Tibial artery (tissue), 4 donors: ENCODE measurements at regions not wholly inside any gene's neighbourhood (a gene's known extent, or its start where the extent isn't known, plus 50 kb on each side); places are given as distances from the start of the nearest gene placed in this dataset.

Experiments used
- DNase-seq, 2 donors: peaks; one replicate each; pipeline ENCODE4 v3.0.0-alpha.2; 2019
- H3K27ac ChIP-seq, 2 donors: fragments of 200-600 bp; sonication (generic) in 1 of 2; 1 replicate in 1 of 2; 2 replicates in 1 of 2; pipeline ENCODE4 v1.5.1; 2018 to 2019; ENCODE audit warnings: mild to moderate bottlenecking in 1 of 2
- H3K27me3 ChIP-seq, 2 donors: fragments of 200-600 bp; sonication (generic) in 1 of 2; one replicate each; pipeline versions ENCODE4 v1.5.1 to v1.6.0; 2016 to 2019
- H3K36me3 ChIP-seq, 3 donors: fragments of 200-600 bp; sonication (generic) in 2 of 3; one replicate each; pipeline ENCODE4 v1.5.1; 2016 to 2019; ENCODE audit warnings: mild to moderate bottlenecking in 2 of 3
- H3K4me1 ChIP-seq, 4 donors: fragments of 200-600 bp; sonication (generic) in 2 of 4; 1 replicate in 3 of 4; 2 replicates in 1 of 4; pipeline ENCODE4 v1.5.1; 2016 to 2019
- H3K4me3 ChIP-seq, 2 donors: fragments of 200-600 bp; sonication (generic) in 1 of 2; 1 replicate in 1 of 2; 2 replicates in 1 of 2; pipeline ENCODE4 v1.5.1; 2018 to 2019; ENCODE audit warnings: mild to moderate bottlenecking in 2 of 2
- H3K9me3 ChIP-seq, 3 donors: fragments of 200-600 bp; sonication (generic) in 1 of 3; one replicate each; pipeline ENCODE4 v1.5.1; 2016 to 2019
- CTCF ChIP-seq, 2 experiments: fragments of 200-600 bp in 1 of 2; fragments of 450-650 bp in 1 of 2; IDR thresholded peaks; one replicate each; pipeline ENCODE4 v1.5.1; 2017 to 2019; ENCODE audit warnings: antibody characterized with exemption in 2 of 2, mild to moderate bottlenecking in 1 of 2, moderate library complexity in 1 of 2
- intact Hi-C: fragments of 100-400 bp; cut with DNase I; formaldehyde crosslinking; loops from one replicate; pipeline ENCODE4 v1.15.0; 2023; ENCODE audit warnings: low total_unique reads

- DNase-seq = peak in 1 of 2 donors; percentile 80
- no peak overlapping the region for H3K4me3 ChIP-seq
- peak overlapping the region; percentile 57 to 80 for H3K27ac ChIP-seq
- no peaks in the 10 kb centered on the region for H3K36me3 ChIP-seq
- no peaks in the 10 kb centered on the region for H3K9me3 ChIP-seq
- no peak for TF ChIP-seq CTCF (IDR thresholded peaks at IDR 0.05)
- H3K4me1 ChIP-seq = peaks cover 0 to 96% (median 73%) of the 10 kb centered on the region in 4 donors
- H3K27me3 ChIP-seq = no peaks in the 10 kb centered on the region
- intact Hi-C loops = no loop called here
Observed at GRCh38 chr2:120936476-120937334, 201.0 kb downstream of the GLI2 start.

DNA sequence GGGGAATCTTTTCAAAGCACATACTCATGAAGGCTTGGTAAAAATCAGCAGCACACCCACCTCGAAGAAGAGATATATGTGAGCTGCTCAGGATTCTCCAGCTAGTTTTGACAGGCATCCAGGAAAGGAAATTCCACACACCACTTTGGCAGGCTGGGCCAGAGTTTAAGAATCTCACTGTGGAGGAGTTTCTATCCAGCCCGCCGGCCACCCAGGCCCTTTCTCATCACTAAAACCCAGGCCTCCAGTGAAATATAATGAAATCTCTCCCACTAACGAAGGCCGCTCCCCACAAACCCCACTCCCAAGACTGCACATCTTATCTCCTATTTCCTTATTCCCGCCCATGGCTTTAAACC, 202.0 kb downstream of the GLI2 start:
- no peak for DNase-seq
- peak overlapping the region; percentile 57 to 80 for H3K27ac ChIP-seq
- TF ChIP-seq CTCF (IDR thresholded peaks at IDR 0.05) = no peak

DNA sequence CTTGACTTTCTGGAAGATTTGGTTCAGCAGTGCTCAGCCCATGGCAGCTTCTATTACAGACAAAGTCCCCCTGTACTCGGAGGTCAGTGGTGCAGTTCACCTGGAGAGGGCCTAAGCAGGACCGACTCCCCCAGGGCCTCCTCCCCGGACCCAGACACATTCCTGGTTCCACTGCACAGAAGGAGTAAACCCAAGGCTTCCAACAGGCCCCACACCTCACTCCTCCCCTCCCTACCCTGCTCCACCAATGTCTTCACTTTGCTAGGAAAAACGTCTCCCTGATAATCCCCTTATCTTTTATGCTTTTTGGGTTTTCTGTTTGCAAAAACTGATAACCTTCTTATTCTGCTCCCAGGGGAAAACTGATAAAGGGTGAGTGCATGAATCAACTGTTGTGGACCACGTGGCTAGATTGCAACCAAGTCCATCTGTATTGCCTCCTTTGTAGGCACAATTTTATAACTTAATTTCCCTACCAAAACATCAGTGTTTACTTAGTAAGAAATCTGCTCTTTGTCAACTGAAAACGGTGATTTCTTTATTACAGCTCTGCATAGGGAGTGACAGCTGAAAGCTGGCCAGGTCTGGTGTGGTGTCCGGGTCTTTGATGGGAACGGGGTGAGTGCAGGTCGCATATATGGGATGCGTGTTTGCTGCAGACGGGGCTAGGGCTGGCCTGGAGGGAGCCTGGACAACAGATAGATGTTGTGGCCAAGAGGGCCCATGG, 202.5 kb downstream of the GLI2 start:
- intact Hi-C loops = no loop called here
- DNase-seq = no peak
- peak overlapping the region; percentile 57 to 80 for H3K27ac ChIP-seq

More for the DNA sequence above, 202.0 kb downstream of the GLI2 start:
- H3K36me3 ChIP-seq = no peaks in the 10 kb centered on the region
- H3K27me3 ChIP-seq = no peaks in the 10 kb centered on the region
- H3K4me3 ChIP-seq = no peak overlapping the region
- no peaks in the 10 kb centered on the region for H3K9me3 ChIP-seq
- peaks cover 0 to 100% (median 76%) of the 10 kb centered on the region in 4 donors for H3K4me1 ChIP-seq
- intact Hi-C loops = no loop called here

DNA sequence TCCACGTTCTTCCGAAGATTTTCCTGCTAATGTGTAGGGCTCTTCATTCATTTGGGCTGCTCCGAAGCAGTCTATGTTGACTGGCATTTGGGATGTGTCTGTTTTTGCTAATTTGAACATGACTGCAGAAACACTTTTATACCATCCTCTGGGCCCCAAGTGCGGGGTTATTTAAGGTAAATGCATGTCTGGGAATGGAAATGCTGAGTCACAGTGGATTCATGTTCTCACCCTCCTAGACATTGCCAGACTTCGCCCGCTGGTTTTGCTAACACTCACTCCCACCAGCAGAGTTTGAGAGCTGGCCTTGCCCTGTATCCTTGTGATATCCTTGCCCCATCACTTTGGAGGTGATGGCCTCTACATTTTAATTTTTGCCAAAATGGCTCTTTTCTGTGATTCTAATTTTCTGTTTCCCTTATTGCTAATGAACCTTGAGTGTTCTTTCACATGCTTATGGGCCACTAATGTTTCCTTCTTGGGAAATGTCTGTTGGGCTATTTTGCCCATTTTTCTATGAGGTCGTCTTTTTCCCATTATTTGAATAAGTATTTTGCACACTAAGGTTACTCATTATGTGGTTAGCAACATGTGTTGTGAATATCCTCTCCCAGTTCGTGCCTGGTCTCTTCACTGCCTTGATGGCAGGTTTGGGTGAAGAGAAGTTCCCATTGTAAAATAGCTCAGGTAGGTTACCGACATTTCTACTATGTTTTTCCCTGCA, 204.1 kb downstream of the GLI2 start:
- Histone ChIP-seq H3K27ac (peak overlapping the region in 1 of 2 donors; percentile 7), H3K9me3 (no peaks in the 10 kb centered on the region), H3K4me3 (no peak overlapping the region), H3K36me3 (no peaks in the 10 kb centered on the region), H3K27me3 (no peaks in the 10 kb centered on the region), H3K4me1 (peaks cover 0 to 80% (median 61%) of the 10 kb centered on the region in 4 donors)
- no peak for DNase-seq
- TF ChIP-seq CTCF (IDR thresholded peaks at IDR 0.05) = no peak
- intact Hi-C loops = no loop called here

More for the DNA sequence above, 202.5 kb downstream of the GLI2 start:
- H3K36me3 ChIP-seq = no peaks in the 10 kb centered on the region
- H3K27me3 ChIP-seq = no peaks in the 10 kb centered on the region
- no peak for TF ChIP-seq CTCF (IDR thresholded peaks at IDR 0.05)
- H3K4me3 ChIP-seq = no peak overlapping the region
- H3K4me1 ChIP-seq = peaks cover 0 to 96% (median 71%) of the 10 kb centered on the region in 4 donors
- H3K9me3 ChIP-seq = no peaks in the 10 kb centered on the region

DNA sequence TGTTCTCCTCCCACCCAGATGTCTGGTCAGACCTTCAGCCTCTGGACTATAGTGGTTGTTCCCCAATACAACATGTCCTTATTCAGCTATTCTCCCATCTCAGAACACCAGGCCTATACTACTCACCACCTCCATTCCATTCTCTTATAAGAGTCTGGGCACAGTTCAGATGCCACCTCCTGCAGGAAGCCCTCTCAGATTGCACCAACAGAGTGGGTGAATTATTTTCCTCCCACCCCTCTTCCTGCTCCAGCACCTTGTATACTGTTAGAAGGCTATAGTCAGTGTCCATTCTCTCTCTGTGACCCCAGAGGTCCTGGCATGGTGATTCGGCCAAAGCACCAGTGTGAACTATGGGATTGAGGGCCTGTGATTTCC, 204.6 kb downstream of the GLI2 start:
- Histone ChIP-seq H3K27me3 (no peaks in the 10 kb centered on the region), H3K4me3 (no peak overlapping the region), H3K9me3 (no peaks in the 10 kb centered on the region), H3K4me1 (peaks cover 0 to 75% (median 58%) of the 10 kb centered on the region in 4 donors), H3K36me3 (no peaks in the 10 kb centered on the region), H3K27ac (peak overlapping the region in 1 of 2 donors; percentile 7)
- intact Hi-C loops = no loop called here
- DNase-seq = no peak
- no peak for TF ChIP-seq CTCF (IDR thresholded peaks at IDR 0.05)
